ENCODE measurements at regions not wholly inside any gene's neighbourhood (a gene's known extent, or its start where the extent isn't known, plus 50 kb on each side); places are given as distances from the start of the nearest gene placed in this dataset.

DNA sequence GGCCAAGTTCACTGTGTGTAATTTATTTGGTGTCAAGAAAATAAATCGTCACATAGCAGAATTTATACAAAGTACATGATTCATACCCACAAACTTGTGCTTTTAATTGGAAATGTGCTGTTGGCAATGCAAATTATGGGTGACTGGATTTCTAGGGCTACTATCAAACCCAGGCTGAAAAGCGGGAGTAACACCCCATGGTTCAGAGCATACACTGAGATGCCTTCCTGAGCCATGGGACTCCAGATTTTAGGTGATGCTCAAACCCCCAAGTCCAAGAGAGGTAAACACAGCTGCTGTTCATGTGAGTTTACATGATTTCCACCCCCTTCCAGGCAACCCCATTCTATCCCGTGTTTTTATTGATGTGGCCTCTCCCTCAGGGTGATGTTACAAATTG, 565.9 kb upstream of the ID2 start:
- no peak overlapping the region for H3K4me2 ChIP-seq (ENCODE audit: low read depth, low read length, poor library complexity, severe bottlenecking)
- H3K4me3 ChIP-seq (ENCODE audit: low read length, poor library complexity, severe bottlenecking) = no peak overlapping the region
- no peaks in the 10 kb centered on the region for H3K36me3 ChIP-seq (ENCODE audit: insufficient read depth, low read length)
- H3K27me3 ChIP-seq (ENCODE audit: insufficient read depth, low read length, poor library complexity, severe bottlenecking) = no peaks in the 10 kb centered on the region
- no peaks in the 10 kb centered on the region for H3K79me2 ChIP-seq (ENCODE audit: insufficient read depth, low read length)
- H3K9me3 ChIP-seq (ENCODE audit: insufficient read depth, low read depth, low read length) = no peaks in the 10 kb centered on the region
- TF ChIP-seq EZH2phosphoT487 (IDR thresholded peaks at IDR 0.05; ENCODE audit: borderline replicate concordance) (no peak), CTCF (conservative IDR thresholded peaks at IDR 0.05; ENCODE audit: low read length) (no peak)
- no peak overlapping the region for H3K9ac ChIP-seq (ENCODE audit: low read depth, low read length, poor library complexity, severe bottlenecking)
- no peaks in the 10 kb centered on the region for H3K9me2 ChIP-seq (replicated peaks; ENCODE audit: low read depth, low read length)
- H3F3A ChIP-seq (ENCODE audit: low read depth) = no peaks in the 10 kb centered on the region
- no peak overlapping the region for H2AFZ ChIP-seq (ENCODE audit: low read length)
- no peaks in the 10 kb centered on the region for H4K20me1 ChIP-seq (ENCODE audit: insufficient read depth, low read length, poor library complexity, severe bottlenecking)
- no peaks in the 10 kb centered on the region for H3K4me1 ChIP-seq (ENCODE audit: insufficient read depth, low read length, poor library complexity, severe bottlenecking)

DNA sequence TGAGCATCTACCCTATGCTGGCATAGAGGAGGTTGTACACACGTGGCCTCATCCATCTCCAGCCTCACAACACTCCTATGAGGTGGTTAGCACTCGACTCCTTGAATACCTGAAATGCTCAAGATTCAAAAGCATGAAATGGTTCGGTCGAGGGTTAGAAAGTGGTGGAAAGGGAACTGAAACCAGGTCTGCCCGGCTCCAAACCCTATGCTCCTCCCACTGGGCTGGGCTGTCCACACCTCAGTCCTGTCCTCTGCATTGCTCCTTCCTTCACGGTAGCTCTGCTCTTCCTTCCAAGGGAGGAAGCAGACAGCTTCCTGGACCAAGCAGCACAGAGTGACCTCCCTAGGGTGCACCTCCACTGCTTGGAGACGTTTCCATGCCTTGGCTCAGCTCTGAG, 565.2 kb upstream of the ID2 start:
- Histone ChIP-seq H3K4me3 (ENCODE audit: low read length, poor library complexity, severe bottlenecking) (no peak overlapping the region), H3K4me1 (ENCODE audit: insufficient read depth, low read length, poor library complexity, severe bottlenecking) (no peaks in the 10 kb centered on the region), H3K79me2 (ENCODE audit: insufficient read depth, low read length) (no peaks in the 10 kb centered on the region), H3K27me3 (ENCODE audit: insufficient read depth, low read length, poor library complexity, severe bottlenecking) (no peaks in the 10 kb centered on the region), H3F3A (ENCODE audit: low read depth) (no peaks in the 10 kb centered on the region), H3K4me2 (ENCODE audit: low read depth, low read length, poor library complexity, severe bottlenecking) (no peak overlapping the region), H3K9me2 (replicated peaks; ENCODE audit: low read depth, low read length) (no peaks in the 10 kb centered on the region), H3K9ac (ENCODE audit: low read depth, low read length, poor library complexity, severe bottlenecking) (no peak overlapping the region), H3K9me3 (ENCODE audit: insufficient read depth, low read depth, low read length) (no peaks in the 10 kb centered on the region), H4K20me1 (ENCODE audit: insufficient read depth, low read length, poor library complexity, severe bottlenecking) (no peaks in the 10 kb centered on the region), H2AFZ (ENCODE audit: low read length) (no peak overlapping the region), H3K36me3 (ENCODE audit: insufficient read depth, low read length) (no peaks in the 10 kb centered on the region)
- TF ChIP-seq EZH2phosphoT487 (IDR thresholded peaks at IDR 0.05; ENCODE audit: borderline replicate concordance) (no peak), CTCF (conservative IDR thresholded peaks at IDR 0.05; ENCODE audit: low read length) (no peak)

- H4K20me1 ChIP-seq (ENCODE audit: insufficient read depth, low read length, poor library complexity, severe bottlenecking) = no peaks in the 10 kb centered on the region
- no peak overlapping the region for H3K4me3 ChIP-seq (ENCODE audit: low read length, poor library complexity, severe bottlenecking)
- H2AFZ ChIP-seq (ENCODE audit: low read length) = no peak overlapping the region; the same call in 1 of the 2 replicates
- H3K4me1 ChIP-seq (ENCODE audit: insufficient read depth, low read length, poor library complexity, severe bottlenecking) = no peaks in the 10 kb centered on the region
- no peak overlapping the region for H3K9ac ChIP-seq (ENCODE audit: low read depth, low read length, poor library complexity, severe bottlenecking)
- no peaks in the 10 kb centered on the region for H3K36me3 ChIP-seq (ENCODE audit: insufficient read depth, low read length)
- H3K4me2 ChIP-seq (ENCODE audit: low read depth, low read length, poor library complexity, severe bottlenecking) = no peak overlapping the region
- H3F3A ChIP-seq (ENCODE audit: low read depth) = no peaks in the 10 kb centered on the region
- H3K79me2 ChIP-seq (ENCODE audit: insufficient read depth, low read length) = no peaks in the 10 kb centered on the region
- no peaks in the 10 kb centered on the region for H3K9me3 ChIP-seq (ENCODE audit: insufficient read depth, low read depth, low read length)
- H3K27me3 ChIP-seq (ENCODE audit: insufficient read depth, low read length, poor library complexity, severe bottlenecking) = no peaks in the 10 kb centered on the region
- TF ChIP-seq EZH2phosphoT487 (IDR thresholded peaks at IDR 0.05; ENCODE audit: borderline replicate concordance) = no peak
- H3K9me2 ChIP-seq (replicated peaks; ENCODE audit: low read depth, low read length) = no peaks in the 10 kb centered on the region
Measured at GRCh38 chr2:8118940-8119781, 562.7 kb upstream of the ID2 start.

Measured in Loucy (cell line).